Left ventricle myocardium inferior (tissue), 1 donor: ENCODE measurements at regions not wholly inside any gene's neighbourhood (a gene's known extent, or its start where the extent isn't known, plus 50 kb on each side); places are given as distances from the start of the nearest gene placed in this dataset.

ENCODE experiments used
- DNase-seq: peaks from one replicate; pipeline ENCODE4 v3.0.0-alpha.2; 2020
- H3K27ac ChIP-seq: fragments of 200-600 bp; replicated peaks from 2 replicates; pipeline ENCODE4 v1.8.0; 2021
- H3K27me3 ChIP-seq: fragments of 200-600 bp; 2 replicates; pipeline ENCODE4 v1.8.0; 2021; ENCODE audit warnings: low read depth
- H3K36me3 ChIP-seq: fragments of 200-600 bp; 2 replicates; pipeline ENCODE4 v1.8.0; 2021
- H3K4me1 ChIP-seq: fragments of 200-600 bp; 2 replicates; pipeline ENCODE4 v1.8.0; 2021
- H3K4me3 ChIP-seq: fragments of 200-600 bp; 2 replicates; pipeline ENCODE4 v1.8.0; 2021; ENCODE audit warnings: mild to moderate bottlenecking, moderate library complexity
- H3K9me3 ChIP-seq: fragments of 200-600 bp; replicated peaks from 2 replicates; pipeline ENCODE4 v1.8.0; 2021
- intact Hi-C: fragments of 100-400 bp; cut with micrococcal nuclease; formaldehyde crosslinking; loops from one replicate; pipeline ENCODE4 v1.11.0; 2022
- TF ChIP-seq, protein P1 (sequence below): fragments of 200-600 bp; IDR thresholded peaks from 2 replicates; pipeline ENCODE4 v1.8.0; 2021; ENCODE audit warnings: antibody characterized with exemption, mild to moderate bottlenecking, borderline replicate concordance
- donor health status: DM: no; HTN: yes; CAD: no; lungs with severe emphysema.

DNA sequence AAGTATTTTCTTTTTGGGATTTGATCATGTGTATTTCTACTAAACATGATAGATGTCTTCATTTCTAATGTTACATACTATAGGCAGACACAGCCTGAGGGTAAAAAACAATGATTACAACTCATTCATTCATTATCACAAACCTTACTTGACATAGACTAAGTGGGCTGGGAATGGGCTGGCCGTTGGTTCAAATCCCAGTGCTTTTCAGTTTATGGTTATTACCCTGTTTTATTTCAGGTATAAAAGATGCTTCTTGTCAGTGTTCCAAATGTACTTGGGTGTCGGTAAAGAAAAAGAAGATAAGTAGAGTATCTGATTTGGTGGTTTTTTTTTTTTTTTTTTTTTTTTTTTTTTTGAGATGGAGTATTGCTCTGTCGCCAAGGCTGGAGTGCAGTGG, 149.7 kb upstream of the ZFHX3 start:
- Histone ChIP-seq H3K36me3 (no peaks in the 10 kb centered on the region), H3K27ac (no peak overlapping the region), H3K4me1 (no peaks in the 10 kb centered on the region), H3K4me3 (no peak overlapping the region), H3K9me3 (no peaks in the 10 kb centered on the region), H3K27me3 (peaks cover 27% of the 10 kb centered on the region)
- intact Hi-C loops, result loop anchor here (5.0 kb wide), 1 partner anchor 365 kb away; no protein-coding TSS in a partner anchor
- DNase-seq, result no peak
- TF ChIP-seq, protein P1, sequence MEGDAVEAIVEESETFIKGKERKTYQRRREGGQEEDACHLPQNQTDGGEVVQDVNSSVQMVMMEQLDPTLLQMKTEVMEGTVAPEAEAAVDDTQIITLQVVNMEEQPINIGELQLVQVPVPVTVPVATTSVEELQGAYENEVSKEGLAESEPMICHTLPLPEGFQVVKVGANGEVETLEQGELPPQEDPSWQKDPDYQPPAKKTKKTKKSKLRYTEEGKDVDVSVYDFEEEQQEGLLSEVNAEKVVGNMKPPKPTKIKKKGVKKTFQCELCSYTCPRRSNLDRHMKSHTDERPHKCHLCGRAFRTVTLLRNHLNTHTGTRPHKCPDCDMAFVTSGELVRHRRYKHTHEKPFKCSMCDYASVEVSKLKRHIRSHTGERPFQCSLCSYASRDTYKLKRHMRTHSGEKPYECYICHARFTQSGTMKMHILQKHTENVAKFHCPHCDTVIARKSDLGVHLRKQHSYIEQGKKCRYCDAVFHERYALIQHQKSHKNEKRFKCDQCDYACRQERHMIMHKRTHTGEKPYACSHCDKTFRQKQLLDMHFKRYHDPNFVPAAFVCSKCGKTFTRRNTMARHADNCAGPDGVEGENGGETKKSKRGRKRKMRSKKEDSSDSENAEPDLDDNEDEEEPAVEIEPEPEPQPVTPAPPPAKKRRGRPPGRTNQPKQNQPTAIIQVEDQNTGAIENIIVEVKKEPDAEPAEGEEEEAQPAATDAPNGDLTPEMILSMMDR, result no peak

DNA sequence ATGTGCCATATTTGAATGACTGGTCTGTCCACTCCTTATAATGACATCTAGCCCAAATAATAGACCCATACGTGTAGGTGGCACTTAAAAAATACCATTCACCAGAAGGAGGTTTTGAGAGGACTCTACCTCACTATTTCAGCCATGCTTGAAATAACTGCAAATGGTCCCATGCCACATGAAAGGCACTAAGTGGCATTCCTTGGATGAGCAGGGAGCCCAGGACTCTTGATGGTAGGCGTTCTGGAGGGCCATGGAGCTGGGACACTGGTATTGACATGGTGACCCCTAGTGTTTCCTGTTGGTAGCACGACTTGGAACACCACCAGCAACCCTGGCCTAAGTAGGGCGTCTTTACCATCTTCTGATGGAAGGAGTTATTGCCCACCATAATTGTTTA, 148.7 kb upstream of the ZFHX3 start:
- H3K36me3 ChIP-seq, result no peaks in the 10 kb centered on the region
- peak; percentile 61 for DNase-seq
- H3K27me3 ChIP-seq, result peaks cover 33% of the 10 kb centered on the region
- H3K27ac ChIP-seq, result no peak overlapping the region
- H3K9me3 ChIP-seq, result no peaks in the 10 kb centered on the region
- TF ChIP-seq, protein P1, result peak; percentile 81
- no peaks in the 10 kb centered on the region for H3K4me1 ChIP-seq
- intact Hi-C loops, result loop anchor here (5.0 kb wide), 1 partner anchor 364 kb away; no protein-coding TSS in a partner anchor
- no peak overlapping the region for H3K4me3 ChIP-seq

DNA sequence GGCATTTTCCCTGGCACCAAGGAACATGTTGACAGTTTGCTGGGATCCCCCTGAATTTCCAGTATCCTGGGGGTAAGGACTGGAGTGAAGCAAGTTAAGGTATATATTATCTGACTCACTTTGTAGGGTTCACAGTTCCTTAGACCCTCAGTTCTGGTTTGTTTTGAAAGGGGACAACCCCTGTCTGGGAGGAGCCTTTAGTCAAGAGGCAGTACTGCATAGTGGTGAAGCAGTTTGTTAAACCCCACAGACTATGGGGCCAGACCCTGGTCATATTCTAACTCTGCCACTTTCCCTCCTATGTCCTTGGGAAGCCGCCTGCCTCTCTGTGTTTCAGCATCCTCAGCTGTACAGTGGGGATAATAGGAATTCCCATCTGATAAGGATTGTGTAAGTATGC, 145.5 kb upstream of the ZFHX3 start:
- intact Hi-C loops, result no loop called here
- no peak for DNase-seq
- Histone ChIP-seq H3K27me3 (peaks cover 35% of the 10 kb centered on the region), H3K4me1 (no peaks in the 10 kb centered on the region), H3K36me3 (no peaks in the 10 kb centered on the region), H3K27ac (no peak overlapping the region), H3K4me3 (no peak overlapping the region), H3K9me3 (no peaks in the 10 kb centered on the region)
- TF ChIP-seq, protein P1, result no peak

DNA sequence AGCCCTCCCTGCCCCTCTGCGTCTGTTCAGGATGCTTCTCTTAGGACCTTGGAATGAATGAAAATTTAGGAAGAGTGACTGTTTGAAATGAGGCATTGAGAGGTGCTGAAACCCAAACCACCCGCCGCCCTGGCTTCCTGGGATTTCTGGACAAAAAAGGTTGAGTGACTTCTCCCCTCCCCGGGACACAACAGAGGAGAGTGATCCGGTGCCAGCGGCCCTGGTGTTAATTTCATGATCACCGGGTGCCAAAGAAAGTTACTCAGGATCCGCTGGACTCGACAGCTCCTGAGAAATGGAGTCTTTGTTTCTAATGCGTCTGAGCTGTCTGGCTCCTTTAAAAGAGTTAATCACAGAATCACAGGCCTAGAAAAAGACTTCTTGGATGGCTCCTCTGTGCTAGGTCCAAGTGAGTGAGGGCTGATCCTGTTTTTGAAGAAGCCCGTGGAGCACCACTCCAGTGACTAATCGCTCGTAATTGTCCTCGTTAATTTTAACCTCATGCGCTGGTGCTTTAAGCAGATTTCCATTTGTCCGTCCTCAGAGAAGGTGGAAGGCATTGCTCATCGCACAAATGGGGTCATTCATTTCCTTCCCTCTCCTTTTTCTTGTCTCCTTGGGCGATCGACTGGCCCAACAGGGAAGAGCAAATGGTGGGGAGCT, 144.4 kb upstream of the ZFHX3 start:
- Histone ChIP-seq H3K4me1 (no peaks in the 10 kb centered on the region), H3K27me3 (peaks cover 35% of the 10 kb centered on the region), H3K9me3 (no peaks in the 10 kb centered on the region), H3K27ac (no peak overlapping the region), H3K36me3 (no peaks in the 10 kb centered on the region), H3K4me3 (no peak overlapping the region)
- intact Hi-C loops, result no loop called here
- no peak for DNase-seq
- TF ChIP-seq, protein P1, result no peak

DNA sequence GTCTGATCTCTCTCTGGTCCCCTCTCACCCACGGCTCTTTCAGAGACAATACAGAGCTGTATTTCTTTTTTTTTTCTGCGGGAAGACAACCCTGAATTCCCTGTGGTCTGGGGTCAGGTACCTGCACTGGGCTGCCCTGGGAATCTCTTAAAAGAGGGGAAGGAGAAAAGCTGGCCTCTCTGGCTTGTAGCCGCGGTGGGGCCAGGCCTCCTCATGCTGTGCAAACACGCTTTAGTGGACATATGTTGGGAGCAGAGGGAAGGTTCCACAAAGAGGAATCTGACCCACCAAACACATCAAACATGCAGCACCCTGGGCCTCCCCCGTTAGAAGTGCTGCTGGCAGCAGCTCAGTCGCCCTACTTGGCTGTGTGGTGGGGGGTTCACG, 143.7 kb upstream of the ZFHX3 start:
- Histone ChIP-seq H3K27me3 (peaks cover 35% of the 10 kb centered on the region), H3K27ac (no peak overlapping the region), H3K4me3 (no peak overlapping the region), H3K36me3 (no peaks in the 10 kb centered on the region), H3K9me3 (no peaks in the 10 kb centered on the region), H3K4me1 (no peaks in the 10 kb centered on the region)
- TF ChIP-seq, protein P1, result no peak
- intact Hi-C loops, result no loop called here
- DNase-seq, result no peak
